COLO829 (cell line): ENCODE measurements at regions not wholly inside any gene's neighbourhood (a gene's known extent, or its start where the extent isn't known, plus 50 kb on each side); places are given as distances from the start of the nearest gene placed in this dataset.
"Not testable (repeated sequence)": the region's sequence is repeated elsewhere in the genome, so short reads cannot be mapped to it uniquely, and the experiment has no call there.

Source experiments
- DNase-seq: peaks from one replicate; pipeline ENCODE4 v3.0.0; 2012; ENCODE audit warnings: low spot score

DNA sequence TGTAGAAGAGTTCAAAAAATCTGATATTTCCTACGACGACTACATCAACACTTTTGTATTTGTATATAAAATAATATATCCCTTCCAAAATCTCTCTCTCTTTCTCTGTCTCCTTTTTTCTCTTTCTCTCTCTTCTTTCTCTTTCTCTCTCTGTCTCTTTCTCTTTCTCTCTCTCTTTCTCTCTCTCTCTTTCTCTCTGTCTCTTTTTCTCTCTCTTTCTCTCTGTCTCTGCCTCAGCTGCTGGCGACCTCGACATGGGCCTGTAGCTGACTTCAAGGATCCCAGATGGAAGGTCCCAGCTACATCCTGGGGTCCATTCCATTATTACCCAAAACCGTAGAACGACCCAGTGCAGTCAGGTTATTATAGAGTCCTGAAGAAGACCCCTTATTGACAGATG is 90.0 kb downstream of the CD24 start:
- no peak for DNase-seq

GRCh38 chr6:106883808-106884262 is 90.7 kb downstream of the CD24 start:
- no peak for DNase-seq

DNA sequence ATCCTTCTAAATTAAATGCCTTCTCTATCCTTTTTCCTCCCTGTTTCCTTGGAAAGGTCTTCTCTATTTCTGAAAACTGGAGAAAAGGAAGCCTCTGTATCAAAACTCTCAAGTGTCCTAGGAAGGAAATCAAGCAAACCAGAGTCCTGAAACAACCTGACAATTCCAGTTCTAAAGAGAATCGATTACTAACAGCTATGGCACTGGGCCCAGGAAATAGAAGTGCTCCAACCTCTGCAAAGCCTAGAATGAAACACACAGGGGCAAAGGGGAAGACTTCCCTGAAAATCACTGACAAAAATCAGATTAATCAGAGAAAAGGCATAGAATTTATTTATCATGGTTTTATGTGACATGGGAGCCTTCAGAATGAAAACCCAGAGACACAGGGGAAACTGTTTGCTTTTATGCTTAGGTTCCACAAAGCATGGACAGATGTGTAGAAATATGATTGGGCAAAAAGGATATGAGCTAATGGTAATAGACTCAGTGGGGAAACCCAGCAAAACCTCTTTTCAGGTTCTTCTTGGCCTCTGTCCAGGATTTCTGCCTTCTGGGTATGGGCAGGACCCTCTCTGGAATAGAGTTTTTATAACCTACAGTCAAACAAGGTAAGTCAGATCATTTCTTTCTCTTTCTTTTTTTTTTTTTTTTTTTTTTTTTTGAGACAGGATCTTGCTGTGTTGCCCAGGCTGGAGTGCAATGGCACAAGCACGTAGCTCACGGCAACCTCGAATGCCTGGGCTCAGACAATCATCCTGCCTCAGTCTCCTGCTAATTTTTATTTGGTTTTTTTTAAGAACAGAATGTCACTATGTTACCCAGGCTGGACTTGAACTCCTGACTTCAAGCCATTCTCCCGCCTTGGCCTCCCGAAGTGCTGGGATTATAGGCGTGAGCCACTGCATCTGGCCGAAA is 91.7 kb downstream of the CD24 start:
- DNase-seq, result no peak

DNA sequence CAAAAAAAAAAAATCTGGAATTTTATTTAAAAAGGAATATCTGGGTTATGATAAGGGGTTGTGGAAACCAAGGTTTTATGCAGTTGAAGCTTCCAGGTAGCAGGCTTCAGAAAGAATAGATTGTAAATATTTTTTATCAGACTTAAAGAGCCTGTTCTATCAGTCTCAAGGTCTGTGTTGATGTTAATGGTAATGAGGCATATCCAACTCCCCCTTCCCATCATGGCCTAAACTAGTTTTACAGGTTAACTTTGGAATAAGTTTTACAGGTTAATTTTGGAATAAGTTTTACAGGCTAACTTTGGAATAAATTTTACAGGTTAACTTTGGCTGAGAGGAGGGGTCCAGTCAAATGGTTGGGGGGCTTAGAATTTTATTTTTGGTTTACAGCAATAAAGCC is 92.4 kb downstream of the CD24 start:
- DNase-seq, result no peak

DNA sequence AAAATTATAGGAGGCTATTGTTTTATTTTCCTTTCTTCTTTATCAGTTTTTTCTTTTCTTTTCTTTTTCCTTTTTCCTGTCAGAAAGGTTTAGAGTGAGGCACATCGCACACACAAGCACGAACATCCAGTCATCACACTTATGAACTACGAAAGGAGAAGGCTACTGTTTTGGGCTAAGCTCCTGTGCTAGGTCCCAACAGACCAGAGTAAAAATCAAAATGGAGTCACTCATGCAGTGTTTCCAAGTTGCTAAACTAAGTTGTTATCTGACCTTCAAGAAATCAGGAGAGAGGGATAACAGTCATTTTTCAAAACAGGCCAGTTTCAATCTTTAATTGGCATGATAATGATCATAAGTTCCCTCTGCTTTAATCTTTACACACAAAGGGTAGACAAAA is 93.6 kb downstream of the CD24 start:
- DNase-seq, result no peak

DNA sequence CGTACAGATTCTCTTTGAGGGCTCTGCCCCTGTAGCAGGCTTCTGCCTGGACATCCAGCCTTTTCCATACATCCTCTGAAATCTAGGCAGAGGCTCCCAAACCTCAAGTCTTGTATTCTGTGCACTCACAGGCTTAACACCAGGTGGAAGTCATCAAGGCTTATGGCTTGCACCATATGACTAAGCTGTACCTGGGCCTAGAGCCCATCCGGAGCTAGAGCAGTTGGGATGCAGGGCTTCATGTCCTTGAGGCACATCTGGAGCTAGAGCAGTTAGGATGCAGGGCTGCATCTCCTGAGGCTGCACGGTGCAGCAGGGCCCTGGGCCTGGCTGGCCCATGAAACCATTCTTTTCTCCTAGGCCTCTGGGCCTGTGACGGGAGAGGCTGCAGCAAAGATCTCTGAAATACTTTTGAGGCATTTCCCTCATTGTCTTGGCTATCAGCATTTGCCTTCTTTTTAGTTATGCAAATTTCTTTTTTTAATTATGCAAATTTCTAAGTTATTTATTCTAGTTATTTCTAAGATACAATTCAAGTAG is 98.7 kb downstream of the CD24 start:
- no peak for DNase-seq

GRCh38 chr6:106874481-106874880 is 100.0 kb downstream of the CD24 start:
- no peak for DNase-seq

GRCh38 chr6:106872049-106872448 is 102.5 kb downstream of the CD24 start:
- DNase-seq, result no peak

DNA sequence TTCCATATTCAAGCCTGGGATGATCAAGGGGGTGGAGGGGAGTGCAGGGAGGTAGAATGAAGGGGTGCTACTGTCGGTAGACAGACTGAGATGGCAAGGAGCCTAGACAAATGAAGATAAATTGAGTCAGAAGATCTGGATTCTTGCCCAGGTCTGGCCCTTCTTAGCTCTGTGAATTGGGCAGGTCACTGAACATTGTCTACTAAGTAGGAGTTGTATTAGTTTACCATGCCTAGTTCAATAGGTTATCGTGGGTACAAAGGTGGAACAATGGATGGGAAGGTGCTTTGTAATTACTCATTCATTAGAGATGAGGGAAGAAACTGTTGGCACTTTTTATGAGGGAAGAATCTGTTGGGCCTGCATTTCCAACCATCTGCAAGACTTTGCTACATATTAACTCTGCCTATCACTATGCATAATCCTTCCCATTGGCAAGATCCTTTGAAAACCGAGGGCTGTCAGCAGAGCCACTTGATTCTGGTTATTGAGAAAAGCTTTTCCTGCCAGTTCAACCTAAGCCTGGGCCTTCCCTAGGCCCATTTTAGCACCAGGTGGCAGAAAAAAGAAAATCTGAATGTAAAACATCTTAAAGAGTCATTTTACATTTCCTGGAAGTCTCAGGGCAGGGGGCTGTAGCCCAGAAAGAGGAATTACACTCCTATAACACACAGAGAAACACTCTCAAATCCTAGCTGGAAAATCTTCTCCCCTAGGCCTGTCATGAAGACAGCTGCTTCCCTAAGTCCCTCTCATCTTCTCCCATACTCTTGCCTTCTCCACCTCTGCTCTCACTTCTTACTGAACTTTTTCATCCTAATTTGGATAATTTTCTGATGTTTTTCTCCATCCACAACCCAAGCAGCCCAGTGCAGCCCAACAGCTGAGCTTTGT is 103.5 kb downstream of the CD24 start:
- no peak for DNase-seq

DNA sequence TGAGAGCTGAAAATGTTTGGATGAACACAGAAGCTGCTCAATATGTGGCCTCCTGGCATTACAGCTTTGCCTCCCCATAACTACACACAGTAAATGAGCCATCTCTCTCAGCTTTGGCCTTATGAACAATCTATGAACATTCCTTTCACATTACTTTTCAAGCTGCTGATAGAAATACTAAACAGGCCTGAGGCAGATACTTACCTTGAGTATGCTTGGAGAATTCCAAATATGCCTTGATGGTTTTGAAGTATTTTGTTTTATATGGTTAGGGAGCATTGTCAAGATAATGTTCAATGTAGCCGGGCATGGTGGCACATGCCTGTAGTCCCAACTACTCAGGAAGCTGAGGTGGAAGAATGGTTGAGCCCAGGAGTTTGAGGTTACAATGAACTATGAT is 104.5 kb downstream of the CD24 start:
- no peak for DNase-seq

- no peak for DNase-seq
Observed at GRCh38 chr6:106869203-106869602, 105.3 kb downstream of the CD24 start.

GRCh38 chr6:106866875-106867658 is 107.5 kb downstream of the CD24 start:
- DNase-seq, result no peak

DNA sequence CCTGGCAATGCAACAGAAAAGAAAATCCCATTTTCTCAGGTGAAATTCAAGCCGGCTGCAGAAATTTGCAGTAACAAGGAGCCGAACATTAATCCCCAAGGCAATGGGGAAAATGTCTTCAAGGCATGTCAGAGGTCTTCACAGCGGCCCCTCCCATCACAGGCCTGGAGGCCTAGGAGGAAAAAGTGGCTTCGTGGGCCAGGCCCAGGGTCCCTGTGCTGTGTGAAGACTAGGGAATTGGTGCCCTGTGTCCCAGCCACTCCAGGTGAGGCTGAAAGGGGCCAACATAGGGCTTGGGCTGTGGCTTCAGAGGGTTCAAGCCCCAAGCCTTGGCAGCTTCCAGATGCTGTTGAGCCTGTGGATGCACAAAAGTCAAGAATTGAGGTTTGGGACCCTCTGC is 111.7 kb downstream of the CD24 start:
- DNase-seq, result no peak

DNA sequence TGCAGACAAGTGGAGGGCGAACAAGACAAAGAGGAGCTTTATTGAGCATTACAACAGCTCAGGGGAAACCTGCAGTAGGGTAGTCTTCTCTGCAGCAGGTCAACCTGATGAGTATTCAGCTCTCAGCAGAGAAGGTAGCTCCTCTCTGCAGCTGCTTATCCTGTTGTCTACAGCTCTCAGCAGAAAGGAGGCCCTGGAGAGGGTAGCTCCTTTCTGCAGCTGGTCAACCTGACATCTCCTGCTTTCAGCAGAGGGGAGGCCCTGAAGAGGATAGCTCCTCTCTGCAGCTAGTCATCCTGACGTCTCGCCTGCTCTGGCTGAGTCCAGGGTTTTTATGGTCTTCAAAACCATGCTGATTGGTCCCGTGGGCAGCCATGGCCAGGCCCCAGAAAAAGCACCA is 113.6 kb downstream of the CD24 start:
- no peak for DNase-seq

GRCh38 chr6:106858653-106859092 is 115.9 kb downstream of the CD24 start:
- DNase-seq, result no peak

DNA sequence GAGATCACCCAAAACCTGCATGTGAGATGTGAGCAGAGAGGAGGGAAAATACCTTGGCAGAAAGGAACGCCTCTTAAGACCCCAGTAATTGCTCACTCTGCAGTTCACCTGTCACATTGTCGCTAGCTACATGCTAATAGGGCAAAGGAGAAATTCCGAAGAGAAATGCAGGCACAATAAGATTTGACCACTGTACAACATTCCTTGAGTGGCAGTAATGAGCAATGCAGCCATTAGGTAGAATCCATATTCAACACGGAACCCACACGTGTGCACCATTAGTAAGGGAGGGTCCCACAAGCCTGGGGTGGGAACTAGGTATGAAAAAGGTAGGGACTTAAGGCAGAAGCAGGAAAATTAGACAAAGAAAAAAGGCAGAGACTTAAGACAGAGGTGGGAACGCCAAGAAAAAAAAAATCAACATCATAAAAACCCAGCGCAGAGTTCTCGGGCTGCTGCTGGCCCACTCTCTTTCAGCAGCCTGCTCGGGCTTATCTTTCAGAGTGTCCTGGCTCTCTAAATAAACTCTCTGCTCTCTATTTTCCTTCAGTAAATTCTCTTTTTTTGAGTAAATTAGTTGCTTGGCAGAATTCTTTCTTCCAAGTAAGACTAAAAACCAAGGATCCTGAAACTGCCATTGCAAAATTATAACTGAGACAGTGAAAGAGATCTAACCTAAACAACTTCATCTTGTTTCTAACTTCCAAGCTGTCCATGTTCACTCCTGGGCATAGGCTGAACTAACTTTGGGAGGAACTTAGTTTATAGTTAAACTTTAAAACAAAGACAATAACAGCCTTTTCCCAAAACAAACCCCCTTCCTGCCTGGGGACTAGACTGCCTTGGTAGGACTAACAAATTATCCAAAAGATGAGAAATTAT is 116.5 kb downstream of the CD24 start:
- no peak for DNase-seq

- not testable (repeated sequence) for DNase-seq
Observed at GRCh38 chr6:106857310-106857709, 117.2 kb downstream of the CD24 start.

DNA sequence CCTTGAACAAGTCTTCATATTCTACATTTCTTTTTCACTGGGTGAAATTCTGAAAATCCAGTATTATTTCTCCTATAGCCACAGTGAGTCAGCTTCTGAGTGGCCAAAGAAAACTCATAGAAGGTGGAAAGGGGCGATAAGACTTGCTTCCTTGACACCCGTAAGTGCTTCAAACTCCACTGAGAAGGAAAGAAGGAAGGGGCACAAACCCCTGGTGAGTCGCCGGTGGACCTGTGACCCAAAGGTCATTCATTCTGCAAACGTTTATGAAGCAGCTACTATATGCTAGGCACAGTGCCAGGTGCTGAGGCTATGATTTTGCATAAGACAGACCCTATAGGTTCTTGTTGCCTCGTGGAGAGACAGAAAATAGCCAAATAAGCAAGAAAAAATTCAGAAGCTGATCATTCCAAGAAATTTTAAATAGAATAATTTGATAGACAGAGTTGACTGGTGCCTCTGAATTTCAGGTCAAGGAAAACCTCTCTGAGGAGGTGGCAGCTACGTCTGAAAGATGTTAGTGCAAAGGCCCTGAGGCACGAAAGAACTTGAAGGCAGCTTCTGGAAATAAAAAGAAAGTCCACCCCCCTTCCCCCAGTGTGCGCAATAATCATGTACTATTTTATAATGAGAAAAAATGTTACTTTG is 118.2 kb downstream of the CD24 start:
- DNase-seq, result no peak

DNA sequence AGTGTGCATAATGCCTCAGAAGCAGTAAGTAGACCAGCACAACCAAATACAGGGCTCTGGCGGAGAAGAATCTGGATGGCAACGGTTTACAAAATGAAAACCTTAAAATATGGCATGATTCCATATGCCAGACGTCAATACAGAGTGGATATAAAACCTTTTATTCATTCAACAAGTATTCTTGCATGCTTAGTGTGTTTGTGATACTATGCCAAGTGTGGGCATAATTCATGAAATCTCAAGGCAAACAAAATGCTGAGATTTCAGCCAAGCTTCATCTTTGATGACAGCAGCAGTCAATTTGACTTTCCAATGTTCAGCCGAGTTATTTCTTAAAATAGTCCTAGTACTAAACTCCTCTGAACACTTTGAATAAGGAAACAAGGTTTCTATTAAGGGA is 119.4 kb downstream of the CD24 start:
- DNase-seq, result no peak

DNA sequence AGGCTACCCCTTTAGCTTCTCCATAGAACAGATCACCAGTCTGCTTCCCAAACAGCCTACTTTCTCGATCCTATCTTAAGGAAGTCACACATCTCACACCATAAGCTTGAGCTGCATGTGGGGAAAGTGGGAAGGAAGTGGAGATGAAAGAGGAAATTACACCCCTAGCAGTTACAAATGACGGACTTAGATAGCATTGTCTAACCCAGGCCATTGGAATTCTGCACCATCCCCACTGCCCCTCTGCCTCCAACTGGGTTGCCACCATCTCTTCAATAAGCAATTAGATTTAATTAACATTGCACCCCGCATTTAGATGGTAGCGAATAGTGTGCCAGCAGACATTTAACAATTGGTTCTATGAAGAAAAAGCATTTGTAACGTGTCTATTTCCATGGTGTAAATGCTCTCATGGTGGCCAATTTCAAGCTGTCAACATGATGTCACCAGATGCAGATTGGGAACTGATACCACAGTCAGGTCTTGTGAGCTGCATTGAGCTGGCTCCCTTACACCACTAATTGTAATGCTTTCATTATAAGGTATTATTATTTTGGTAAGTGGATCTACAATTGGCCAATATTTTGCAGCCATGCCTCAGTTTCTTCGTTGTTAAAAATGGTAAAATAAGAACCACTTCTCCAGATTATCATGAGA is 124.7 kb downstream of the CD24 start:
- no peak for DNase-seq
